Astrocyte (in vitro differentiated cells and primary cell): ENCODE measurements at regions not wholly inside any gene's neighbourhood (a gene's known extent, or its start where the extent isn't known, plus 50 kb on each side); places are given as distances from the start of the nearest gene placed in this dataset.

Source experiments
- CTCF ChIP-seq: IDR thresholded peaks from 2 replicates; pipeline ENCODE4 v1.5.1; 2011; ENCODE audit warnings: low read depth, mild to moderate bottlenecking, inconsistent platforms, low read length, moderate library complexity; ENCODE audit not compliant: insufficient read depth
- EZH2 ChIP-seq: IDR thresholded peaks from 2 replicates; pipeline ENCODE4 v1.6.1; 2012; ENCODE audit warnings: mild to moderate bottlenecking, low read length, inconsistent platforms; ENCODE audit not compliant: insufficient read depth

- no peak for TF ChIP-seq CTCF
- no peak for TF ChIP-seq EZH2
These were observed 75.6 kb upstream of the CPO start for GRCh38 chr2:206863716-206864115.
